ENCODE measurements at regions not wholly inside any gene's neighbourhood (a gene's known extent, or its start where the extent isn't known, plus 50 kb on each side); places are given as distances from the start of the nearest gene placed in this dataset.
"Not testable (repeated sequence)": the region's sequence is repeated elsewhere in the genome, so short reads cannot be mapped to it uniquely, and the experiment has no call there.

GRCh38 chr20:12086359-12086758 lies 168.7 kb downstream of the BTBD3 start:
- no peak for TF ChIP-seq CTCF (IDR thresholded peaks at IDR 0.05; ENCODE audit: insufficient read depth, low read length, poor library complexity, severe bottlenecking)
- no peak for DNase-seq (ENCODE audit: low read depth)
- Histone ChIP-seq H3K36me3 (ENCODE audit: control insufficient read depth, insufficient read depth, low read length) (no peaks in the 10 kb centered on the region), H3K4me3 (ENCODE audit: low read depth, low read length) (no peak overlapping the region), H3K27me3 (ENCODE audit: control insufficient read depth, insufficient read depth, low read length) (no peaks in the 10 kb centered on the region)

DNA sequence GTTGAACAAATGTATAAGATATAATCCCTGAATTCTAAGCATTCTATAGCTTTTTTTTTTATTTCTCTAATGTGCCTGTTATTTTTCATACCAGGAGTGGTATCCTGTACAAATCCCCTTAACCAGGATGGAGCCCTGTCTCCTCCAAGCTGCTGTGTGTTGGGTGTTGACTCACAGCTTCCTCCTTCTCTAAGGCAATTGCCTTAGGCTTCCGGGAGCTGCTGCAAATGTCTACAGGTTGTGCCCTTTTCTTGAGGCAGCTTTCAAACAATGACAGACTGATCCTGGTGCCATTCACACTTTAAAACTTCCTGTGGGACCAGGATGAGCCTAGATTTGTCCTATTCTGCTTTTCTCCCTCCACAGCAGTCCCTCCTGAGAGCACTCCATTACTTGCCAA lies 173.2 kb downstream of the BTBD3 start:
- TF ChIP-seq CTCF (IDR thresholded peaks at IDR 0.05; ENCODE audit: insufficient read depth, low read length, poor library complexity, severe bottlenecking): no peak
- DNase-seq (ENCODE audit: low read depth): no peak
- H3K4me3 ChIP-seq (ENCODE audit: low read depth, low read length): no peak overlapping the region

DNA sequence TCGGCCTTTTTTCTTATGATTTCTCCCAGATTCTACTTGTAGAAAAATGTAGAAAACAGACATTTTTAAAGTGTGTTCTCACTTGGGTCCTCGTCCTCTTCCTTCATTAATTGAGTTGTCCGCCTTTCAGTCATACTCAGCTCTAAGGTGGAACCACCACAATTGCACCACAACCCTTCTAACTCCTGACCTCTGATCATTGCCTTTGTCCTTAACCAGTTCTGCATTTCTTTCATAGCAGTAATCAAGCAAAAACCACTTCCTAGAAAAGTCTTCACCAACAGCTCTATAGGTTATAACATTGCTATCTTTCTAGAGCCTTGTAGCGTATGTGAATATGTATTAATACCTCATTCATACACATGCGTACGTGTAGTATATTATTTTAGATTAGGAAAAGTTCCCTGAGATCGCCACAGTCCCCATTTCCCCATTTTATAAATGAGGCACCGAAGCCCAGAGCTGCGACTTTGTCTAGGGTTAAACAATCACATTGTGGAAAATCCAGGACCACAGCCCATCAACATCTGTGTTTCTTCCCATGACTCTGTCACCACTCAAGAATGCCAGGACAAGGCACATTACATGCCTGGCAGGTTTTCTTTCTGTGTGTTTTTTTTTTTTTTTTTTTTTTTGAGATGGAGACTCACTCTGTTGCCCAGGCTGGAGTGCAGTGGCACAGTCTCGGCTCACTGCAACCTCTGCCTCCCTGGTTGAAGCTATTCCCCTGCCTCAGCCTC lies 175.5 kb downstream of the BTBD3 start:
- DNase-seq (ENCODE audit: low read depth): peak; percentile 59
- no peak overlapping the region for H3K4me3 ChIP-seq (ENCODE audit: low read depth, low read length)
- no peak for TF ChIP-seq CTCF (IDR thresholded peaks at IDR 0.05; ENCODE audit: insufficient read depth, low read length, poor library complexity, severe bottlenecking)
- H3K27me3 ChIP-seq (ENCODE audit: control insufficient read depth, insufficient read depth, low read length): no peaks in the 10 kb centered on the region
- H3K36me3 ChIP-seq (ENCODE audit: control insufficient read depth, insufficient read depth, low read length): no peaks in the 10 kb centered on the region

More for the DNA sequence above, 173.2 kb downstream of the BTBD3 start:
- Histone ChIP-seq H3K27me3 (ENCODE audit: control insufficient read depth, insufficient read depth, low read length) (no peaks in the 10 kb centered on the region), H3K36me3 (ENCODE audit: control insufficient read depth, insufficient read depth, low read length) (no peaks in the 10 kb centered on the region)

DNA sequence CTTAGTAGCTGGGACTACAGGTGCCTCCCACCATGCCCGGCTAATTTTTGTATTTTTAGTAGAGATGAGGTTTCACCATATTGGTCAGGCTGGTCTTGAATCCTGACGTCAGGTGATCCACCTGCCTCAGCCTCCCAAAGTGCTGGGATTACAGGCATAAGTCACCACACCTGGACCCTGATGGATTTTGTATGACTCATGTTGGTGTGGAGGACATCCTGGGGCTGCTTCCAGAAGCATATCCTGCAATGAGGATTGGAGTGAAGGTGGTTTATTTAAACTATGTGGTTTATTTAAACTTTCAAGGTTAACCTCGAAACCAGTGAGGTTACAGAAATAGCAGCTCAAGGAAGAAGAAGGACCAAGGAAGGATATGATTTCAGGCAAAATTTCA lies 176.1 kb downstream of the BTBD3 start:
- DNase-seq (ENCODE audit: low read depth); H3K36me3 ChIP-seq (ENCODE audit: control insufficient read depth, insufficient read depth, low read length); H3K27me3 ChIP-seq (ENCODE audit: control insufficient read depth, insufficient read depth, low read length); H3K4me3 ChIP-seq (ENCODE audit: low read depth, low read length): not testable (repeated sequence)

- H3K4me3 ChIP-seq (ENCODE audit: low read depth, low read length): no peak overlapping the region
- H3K36me3 ChIP-seq (ENCODE audit: control insufficient read depth, insufficient read depth, low read length): no peaks in the 10 kb centered on the region
- H3K27me3 ChIP-seq (ENCODE audit: control insufficient read depth, insufficient read depth, low read length): no peaks in the 10 kb centered on the region
- TF ChIP-seq CTCF (IDR thresholded peaks at IDR 0.05; ENCODE audit: insufficient read depth, low read length, poor library complexity, severe bottlenecking): no peak
- DNase-seq (ENCODE audit: low read depth): no peak
These were observed 177.7 kb downstream of the BTBD3 start for GRCh38 chr20:12095180-12095920.

GRCh38 chr20:12098421-12098820 lies 180.7 kb downstream of the BTBD3 start:
- DNase-seq (ENCODE audit: low read depth): no peak
- TF ChIP-seq CTCF (IDR thresholded peaks at IDR 0.05; ENCODE audit: insufficient read depth, low read length, poor library complexity, severe bottlenecking): no peak

More at GRCh38 chr20:12098421-12098820, 180.7 kb downstream of the BTBD3 start:
- H3K36me3 ChIP-seq (ENCODE audit: control insufficient read depth, insufficient read depth, low read length): no peaks in the 10 kb centered on the region
- H3K4me3 ChIP-seq (ENCODE audit: low read depth, low read length): no peak overlapping the region
- H3K27me3 ChIP-seq (ENCODE audit: control insufficient read depth, insufficient read depth, low read length): no peaks in the 10 kb centered on the region
